ENCODE measurements at regions not wholly inside any gene's neighbourhood (a gene's known extent, or its start where the extent isn't known, plus 50 kb on each side); places are given as distances from the start of the nearest gene placed in this dataset.

- TF ChIP-seq, protein P1, sequence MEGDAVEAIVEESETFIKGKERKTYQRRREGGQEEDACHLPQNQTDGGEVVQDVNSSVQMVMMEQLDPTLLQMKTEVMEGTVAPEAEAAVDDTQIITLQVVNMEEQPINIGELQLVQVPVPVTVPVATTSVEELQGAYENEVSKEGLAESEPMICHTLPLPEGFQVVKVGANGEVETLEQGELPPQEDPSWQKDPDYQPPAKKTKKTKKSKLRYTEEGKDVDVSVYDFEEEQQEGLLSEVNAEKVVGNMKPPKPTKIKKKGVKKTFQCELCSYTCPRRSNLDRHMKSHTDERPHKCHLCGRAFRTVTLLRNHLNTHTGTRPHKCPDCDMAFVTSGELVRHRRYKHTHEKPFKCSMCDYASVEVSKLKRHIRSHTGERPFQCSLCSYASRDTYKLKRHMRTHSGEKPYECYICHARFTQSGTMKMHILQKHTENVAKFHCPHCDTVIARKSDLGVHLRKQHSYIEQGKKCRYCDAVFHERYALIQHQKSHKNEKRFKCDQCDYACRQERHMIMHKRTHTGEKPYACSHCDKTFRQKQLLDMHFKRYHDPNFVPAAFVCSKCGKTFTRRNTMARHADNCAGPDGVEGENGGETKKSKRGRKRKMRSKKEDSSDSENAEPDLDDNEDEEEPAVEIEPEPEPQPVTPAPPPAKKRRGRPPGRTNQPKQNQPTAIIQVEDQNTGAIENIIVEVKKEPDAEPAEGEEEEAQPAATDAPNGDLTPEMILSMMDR (IDR thresholded peaks at IDR 0.05) = no peak
- no peak for TF ChIP-seq EP300 (IDR thresholded peaks at IDR 0.05)
- no peak for TF ChIP-seq POLR2A (IDR thresholded peaks at IDR 0.05)
Measured at GRCh38 chr5:174490728-174491127, 233.7 kb upstream of the MSX2 start.

Data from tibial nerve (tissue), 4 donors.